Activated B cell treated with CpG ODN at 0.5 μM for 24 hours (primary cell): ENCODE measurements at regions not wholly inside any gene's neighbourhood (a gene's known extent, or its start where the extent isn't known, plus 50 kb on each side); places are given as distances from the start of the nearest gene placed in this dataset.
A peak's percentile ranks its signal among the peaks of the same experiment; 100 is the strongest.

Source experiments
- ATAC-seq: fragments of 200-7000 bp; cut with Tn5 transposase; one replicate; pipeline ENCODE4 v1.10.0; 2021; ENCODE audit warnings: low read depth, mild to moderate bottlenecking, moderate library complexity
- CTCF ChIA-PET: fragments of 350-600 bp; sonication (Branson Sonifier 250); formaldehyde crosslinking; loops from one replicate; lab custom pipeline; 2021; ENCODE audit warnings: antibody characterized with exemption; lab: Charles Lee
- POLR2A ChIA-PET: fragments of 350-600 bp; sonication (Branson Sonifier 250); formaldehyde crosslinking; loops from one replicate; lab custom pipeline; 2021; ENCODE audit warnings: antibody characterized with exemption; lab: Charles Lee
- DNase-seq: peaks from one replicate; pipeline ENCODE4 v3.0.0; 2022
- H3K27ac Mint-ChIP-seq: one replicate; pipeline ENCODE4 v1.8.0; 2020; ENCODE audit warnings: mixed read lengths
- H3K27me3 Mint-ChIP-seq: one replicate; pipeline ENCODE4 v1.8.0; 2021; ENCODE audit warnings: mixed read lengths
- H3K36me3 Mint-ChIP-seq: one replicate; pipeline ENCODE4 v1.8.0; 2021; ENCODE audit warnings: low read depth, mixed read lengths
- H3K4me1 Mint-ChIP-seq: one replicate; pipeline ENCODE4 v1.8.0; 2021; ENCODE audit warnings: mixed read lengths
- H3K4me3 Mint-ChIP-seq: one replicate; pipeline ENCODE4 v1.8.0; 2020; ENCODE audit warnings: mild to moderate bottlenecking, mixed read lengths
- H3K9me3 Mint-ChIP-seq: one replicate; pipeline ENCODE4 v1.8.0; 2020; ENCODE audit warnings: mixed read lengths
- intact Hi-C: fragments of 100-400 bp; cut with micrococcal nuclease; formaldehyde crosslinking; loops from one replicate; pipeline ENCODE4 v1.15.1; 2024
- TF ChIP-seq, protein P1 (sequence below): fragments of 200-600 bp; IDR thresholded peaks from one replicate; pipeline ENCODE4 v1.8.0; 2022; ENCODE audit warnings: antibody characterized with exemption, mild to moderate bottlenecking

GRCh38 chr12:123075646-123076171 is 75.2 kb downstream of the PITPNM2 start:
- Mint-ChIP-seq H3K36me3 (no peaks in the 10 kb centered on the region), H3K27ac (peak overlapping the region; percentile 76), H3K4me3 (peak overlapping the region; percentile 36), H3K4me1 (peaks cover 32% of the 10 kb centered on the region), H3K27me3 (no peaks in the 10 kb centered on the region), H3K9me3 (no peaks in the 10 kb centered on the region)
- CTCF ChIA-PET = interaction anchor here (1.0 to 1.6 kb wide), 2 partner anchors 28 to 32 kb away, joined by 3 to 8 read pairs; no protein-coding TSS in a partner anchor
- intact Hi-C loops = loop anchor here (1.0 to 2.0 kb wide), 2 partner anchors 9 to 67 kb away; no protein-coding TSS in a partner anchor
- peak; percentile 88 for ATAC-seq
- TF ChIP-seq, protein P1, sequence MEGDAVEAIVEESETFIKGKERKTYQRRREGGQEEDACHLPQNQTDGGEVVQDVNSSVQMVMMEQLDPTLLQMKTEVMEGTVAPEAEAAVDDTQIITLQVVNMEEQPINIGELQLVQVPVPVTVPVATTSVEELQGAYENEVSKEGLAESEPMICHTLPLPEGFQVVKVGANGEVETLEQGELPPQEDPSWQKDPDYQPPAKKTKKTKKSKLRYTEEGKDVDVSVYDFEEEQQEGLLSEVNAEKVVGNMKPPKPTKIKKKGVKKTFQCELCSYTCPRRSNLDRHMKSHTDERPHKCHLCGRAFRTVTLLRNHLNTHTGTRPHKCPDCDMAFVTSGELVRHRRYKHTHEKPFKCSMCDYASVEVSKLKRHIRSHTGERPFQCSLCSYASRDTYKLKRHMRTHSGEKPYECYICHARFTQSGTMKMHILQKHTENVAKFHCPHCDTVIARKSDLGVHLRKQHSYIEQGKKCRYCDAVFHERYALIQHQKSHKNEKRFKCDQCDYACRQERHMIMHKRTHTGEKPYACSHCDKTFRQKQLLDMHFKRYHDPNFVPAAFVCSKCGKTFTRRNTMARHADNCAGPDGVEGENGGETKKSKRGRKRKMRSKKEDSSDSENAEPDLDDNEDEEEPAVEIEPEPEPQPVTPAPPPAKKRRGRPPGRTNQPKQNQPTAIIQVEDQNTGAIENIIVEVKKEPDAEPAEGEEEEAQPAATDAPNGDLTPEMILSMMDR = no peak
- POLR2A ChIA-PET = interaction anchor here (0.6 to 3.6 kb wide), 4 partner anchors 8 to 1540 kb away, joined by 3 to 14 read pairs (median 4); partner anchors contain the start of genes MPHOSPH9 and MTRFR
- no peak for DNase-seq

DNA sequence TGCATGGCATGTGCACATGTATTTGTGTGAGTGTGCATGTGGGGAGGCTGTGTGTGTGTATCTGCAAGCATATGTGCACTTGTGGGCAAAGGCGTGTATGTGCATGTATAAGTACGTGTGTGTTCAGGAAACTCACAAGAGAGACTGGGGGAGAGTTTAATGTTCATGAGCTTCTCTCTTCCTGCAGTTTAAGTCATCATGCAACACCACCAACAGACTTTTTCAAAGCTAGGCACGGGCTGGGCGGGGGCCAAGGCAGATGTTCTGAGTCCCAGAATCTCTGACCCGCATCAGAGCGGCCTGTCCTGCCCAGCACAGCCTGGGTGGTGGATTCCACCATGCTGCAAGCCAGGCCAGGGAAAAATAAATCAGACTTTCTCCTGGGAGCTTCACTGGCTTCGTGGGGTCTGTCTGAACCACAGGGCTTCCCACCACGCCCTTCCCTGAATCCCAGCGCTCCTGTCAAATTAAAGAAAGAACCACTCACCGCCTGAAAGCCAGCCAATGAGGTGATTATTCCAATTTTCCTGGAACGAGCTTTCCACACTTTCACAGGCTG is 75.7 kb downstream of the PITPNM2 start:
- ChIA-PET CTCF (interaction anchor here (1.0 to 1.6 kb wide), 2 partner anchors 28 to 31 kb away, joined by 3 to 8 read pairs; no protein-coding TSS in a partner anchor), POLR2A (interaction anchor here (0.6 to 3.6 kb wide), 5 partner anchors 9 to 1539 kb away, joined by 3 to 14 read pairs (median 5); partner anchors contain the start of genes MPHOSPH9 and MTRFR)
- ATAC-seq (no peak), DNase-seq (no peak)
- intact Hi-C loops = no loop called here
- Mint-ChIP-seq H3K27ac (peak overlapping the region; percentile 76), H3K4me1 (peaks cover 32% of the 10 kb centered on the region), H3K9me3 (no peaks in the 10 kb centered on the region), H3K4me3 (no peak overlapping the region), H3K27me3 (no peaks in the 10 kb centered on the region), H3K36me3 (no peaks in the 10 kb centered on the region)
- TF ChIP-seq, protein P1 = no peak

DNA sequence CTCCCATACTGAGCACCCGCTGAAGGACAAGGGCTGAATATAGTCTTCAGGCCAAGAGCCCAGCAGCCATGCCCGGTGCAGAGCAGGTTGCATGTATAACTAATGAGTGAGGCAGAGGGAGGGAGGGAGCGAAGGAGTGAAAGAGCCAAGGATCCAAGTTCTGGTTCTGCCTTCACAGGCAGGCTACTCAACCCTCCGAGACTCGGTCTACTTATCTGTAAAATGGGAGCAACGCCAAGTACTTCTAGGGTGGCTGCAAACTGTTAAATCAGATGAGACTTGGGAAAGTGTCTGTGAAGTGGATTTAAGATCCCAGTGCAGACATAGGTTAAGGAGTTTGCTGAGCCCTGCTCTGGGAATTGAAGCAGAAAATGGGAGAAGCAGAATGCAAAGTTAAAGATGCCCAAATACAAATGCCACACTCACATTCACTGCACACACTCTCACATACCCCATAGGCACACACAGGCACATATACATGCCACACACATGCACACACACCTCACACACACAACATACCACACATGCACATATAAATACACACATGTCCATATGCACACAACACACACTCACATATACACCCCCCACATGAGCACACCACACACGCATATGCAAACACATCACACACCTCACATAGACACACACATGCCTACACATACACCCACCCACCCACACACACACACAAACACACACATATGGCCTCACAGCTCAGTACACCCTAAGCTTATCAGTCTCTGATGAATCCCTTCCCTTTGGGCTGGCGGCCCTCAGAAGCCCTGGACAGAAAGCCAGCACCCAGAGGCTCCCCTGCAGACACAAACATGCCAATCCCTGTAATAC is 76.7 kb downstream of the PITPNM2 start:
- TF ChIP-seq, protein P1 = no peak
- intact Hi-C loops = no loop called here
- ChIA-PET CTCF (interaction anchor here (1.6 kb wide), 1 partner anchor 30 kb away, joined by 8 read pairs; no protein-coding TSS in a partner anchor), POLR2A (interaction anchor here (0.6 to 3.6 kb wide), 4 partner anchors 40 to 159 kb away, joined by 5 to 14 read pairs (median 5); partner anchors contain the start of genes MPHOSPH9 and MTRFR)
- Mint-ChIP-seq H3K27ac (no peak overlapping the region), H3K27me3 (no peaks in the 10 kb centered on the region), H3K36me3 (no peaks in the 10 kb centered on the region), H3K9me3 (no peaks in the 10 kb centered on the region), H3K4me1 (peaks cover 29% of the 10 kb centered on the region), H3K4me3 (no peak overlapping the region)
- no peak for DNase-seq
- ATAC-seq = no peak

DNA sequence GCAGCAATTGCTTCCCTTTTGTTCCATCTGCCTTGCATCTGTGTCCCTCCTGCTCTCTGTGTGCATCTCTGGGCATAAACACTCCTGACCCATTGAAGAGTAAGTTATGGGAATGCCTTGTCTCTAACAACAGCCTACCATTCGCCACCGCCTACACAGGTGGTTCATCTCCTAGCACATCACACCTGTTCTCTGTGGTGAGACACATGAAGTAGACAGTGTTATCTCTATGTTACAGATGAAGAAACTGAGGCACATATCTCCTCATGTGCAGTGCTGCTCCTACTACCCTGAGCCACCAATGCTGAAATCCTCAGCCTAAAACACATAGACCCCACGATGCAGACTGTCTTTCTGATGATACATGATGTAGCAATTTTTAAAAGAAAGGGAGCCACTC is 77.6 kb downstream of the PITPNM2 start:
- ChIA-PET POLR2A (no interaction called here), CTCF (no interaction called here)
- no peaks in the 10 kb centered on the region for H3K9me3 Mint-ChIP-seq
- DNase-seq (no peak), ATAC-seq (no peak)
- TF ChIP-seq, protein P1 = no peak
- no peak overlapping the region for H3K27ac Mint-ChIP-seq
- H3K4me1 Mint-ChIP-seq = peaks cover 29% of the 10 kb centered on the region
- no peaks in the 10 kb centered on the region for H3K36me3 Mint-ChIP-seq
- intact Hi-C loops = no loop called here
- no peak overlapping the region for H3K4me3 Mint-ChIP-seq
- no peaks in the 10 kb centered on the region for H3K27me3 Mint-ChIP-seq

- CTCF ChIA-PET = no interaction called here
- Mint-ChIP-seq H3K27me3 (no peaks in the 10 kb centered on the region), H3K9me3 (no peaks in the 10 kb centered on the region), H3K27ac (no peak overlapping the region), H3K4me3 (no peak overlapping the region), H3K4me1 (peaks cover 26% of the 10 kb centered on the region), H3K36me3 (no peaks in the 10 kb centered on the region)
- TF ChIP-seq, protein P1 = no peak
- POLR2A ChIA-PET = no interaction called here
- intact Hi-C loops = no loop called here
- ATAC-seq = no peak
- DNase-seq = no peak
These were observed 79.0 kb downstream of the PITPNM2 start for GRCh38 chr12:123071857-123072256.
